ENCODE measurements at regions not wholly inside any gene's neighbourhood (a gene's known extent, or its start where the extent isn't known, plus 50 kb on each side); places are given as distances from the start of the nearest gene placed in this dataset.
A peak's percentile ranks its signal among the peaks of the same experiment; 100 is the strongest.

DNA sequence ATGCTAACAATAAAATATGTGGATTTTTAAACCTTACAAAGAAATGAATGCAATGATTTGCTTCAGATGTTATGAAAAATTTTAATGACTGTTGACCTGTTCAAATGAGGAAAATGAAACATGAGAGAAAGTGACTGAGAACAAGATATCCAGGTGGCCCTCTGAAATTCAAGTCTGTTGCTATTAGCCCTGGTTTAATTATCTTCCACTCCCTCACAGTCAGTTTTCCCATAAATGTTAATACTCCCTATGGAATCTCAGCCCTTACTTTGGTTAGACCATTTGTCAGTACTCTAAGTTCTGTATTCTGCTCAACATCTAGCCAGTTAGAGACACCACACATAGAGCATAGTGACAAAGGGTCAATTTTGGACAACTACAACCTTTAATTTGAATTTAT is 327.8 kb downstream of the PDGFC start:
- no peak for DNase-seq

DNA sequence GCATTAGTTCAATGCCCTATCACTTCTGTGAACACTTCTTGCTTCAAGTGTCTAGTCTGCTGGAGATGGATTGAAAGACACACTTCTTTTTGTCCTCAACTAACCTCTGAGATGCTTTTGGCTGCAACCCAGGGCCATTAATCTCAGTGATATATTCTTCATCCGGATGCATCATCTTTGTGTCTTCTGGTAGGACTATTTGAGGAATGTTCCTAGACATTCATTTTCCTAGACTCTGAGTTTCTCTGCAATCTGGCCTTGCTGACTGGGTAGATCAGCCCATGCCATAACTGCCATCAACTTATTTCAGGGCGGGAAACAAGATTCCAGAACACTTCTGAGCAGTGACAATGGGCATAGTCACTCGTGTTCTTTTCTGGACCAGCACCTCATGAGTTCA is 329.4 kb downstream of the PDGFC start:
- DNase-seq: no peak

- DNase-seq: no peak
Observed at GRCh38 chr4:156638925-156639605, 332.5 kb downstream of the PDGFC start.

DNA sequence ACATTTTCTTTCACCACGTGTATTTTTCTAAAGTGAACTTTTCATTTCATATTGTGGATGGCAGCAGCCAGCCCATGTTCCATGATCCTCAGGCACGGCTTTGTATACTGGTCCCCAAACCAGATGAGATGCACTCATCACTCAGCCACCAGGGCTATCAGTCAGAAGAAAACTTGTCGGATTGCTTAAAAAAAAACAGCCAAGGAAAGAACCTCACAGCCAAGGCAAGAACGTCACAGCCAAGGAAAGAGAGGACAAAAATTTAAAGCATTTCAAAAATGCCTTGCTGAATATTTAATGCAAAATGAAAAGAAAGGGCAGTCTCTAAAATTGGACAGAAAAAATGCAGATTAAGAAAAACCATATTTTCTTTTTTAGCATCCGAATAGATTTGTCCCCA is 333.3 kb downstream of the PDGFC start:
- no peak for DNase-seq

DNA sequence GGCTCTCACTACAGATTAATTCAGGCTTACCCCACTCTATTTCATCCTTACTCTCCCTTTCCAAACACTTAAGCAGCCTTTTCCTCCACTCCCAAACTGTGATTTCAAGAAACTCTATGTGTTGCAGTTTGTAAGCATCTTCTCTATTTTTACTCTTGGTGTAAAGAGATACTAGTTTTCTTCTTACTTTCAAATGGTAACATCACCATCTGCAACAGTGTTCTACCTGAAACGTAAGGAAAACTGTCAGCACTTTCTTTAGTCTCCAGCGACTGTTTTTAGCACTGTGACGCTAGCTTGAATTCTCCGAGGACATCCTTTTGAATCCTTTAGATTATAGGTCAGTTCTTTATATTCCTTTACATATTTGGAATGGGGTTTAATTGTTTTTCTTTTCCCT is 335.2 kb downstream of the PDGFC start:
- DNase-seq: no peak

DNA sequence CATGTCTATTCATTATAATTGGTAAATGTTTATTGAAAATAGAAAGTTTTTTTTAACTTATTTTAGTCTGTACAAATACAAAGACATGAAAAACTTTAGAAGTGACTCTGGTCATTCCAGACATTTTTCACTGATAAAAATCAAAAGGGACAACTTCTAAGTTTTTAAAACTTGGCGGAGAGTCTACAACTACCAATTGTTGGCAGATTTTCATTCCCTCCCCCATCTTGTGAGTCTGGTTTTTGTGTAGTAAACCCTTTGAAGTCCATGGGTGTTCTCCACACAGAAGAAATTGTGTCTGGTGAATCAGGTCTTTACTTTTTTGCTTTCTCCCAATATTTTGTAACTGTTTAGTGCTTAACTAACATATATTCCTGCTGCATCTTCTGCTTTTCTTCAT is 336.5 kb downstream of the PDGFC start:
- no peak for DNase-seq

DNA sequence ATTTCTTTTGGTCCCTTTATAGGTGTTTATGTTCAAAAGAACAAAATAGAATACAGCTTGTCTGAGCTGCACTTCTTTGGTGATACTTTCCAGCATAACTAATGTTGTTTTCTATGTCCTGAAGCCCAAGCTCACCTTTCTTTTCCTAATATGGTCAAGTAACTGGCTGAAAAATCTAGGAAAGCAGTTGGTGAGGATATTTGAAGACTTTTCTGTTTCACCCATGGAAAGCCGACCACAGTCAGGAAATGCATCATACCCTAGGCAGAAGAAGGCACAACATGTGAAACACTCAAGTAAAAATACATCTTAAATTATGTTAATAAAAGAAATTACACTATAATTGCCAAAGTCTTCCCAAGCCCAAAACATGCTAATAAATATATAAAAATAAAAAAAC is 337.0 kb downstream of the PDGFC start:
- no peak for DNase-seq

GRCh38 chr4:156633847-156634246 is 337.8 kb downstream of the PDGFC start:
- no peak for DNase-seq

DNA sequence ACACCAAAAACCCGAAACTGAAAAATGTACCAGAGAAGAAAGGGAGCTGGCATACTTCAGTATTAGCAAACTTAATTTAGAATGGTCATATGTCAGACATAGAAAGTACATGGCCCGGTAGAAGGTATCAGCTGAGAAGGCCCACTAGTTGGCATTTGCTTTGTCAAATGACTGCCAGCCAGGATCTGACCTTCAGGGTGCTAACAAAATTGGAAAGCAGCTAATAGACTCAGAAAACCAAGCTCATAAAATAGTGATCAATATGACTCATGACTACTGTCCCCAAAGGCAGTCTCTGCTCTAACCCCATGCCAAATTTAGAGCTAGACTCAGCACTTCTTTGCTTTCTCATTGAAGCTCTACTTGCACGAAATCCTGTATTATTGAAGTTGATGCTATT is 342.7 kb downstream of the PDGFC start:
- no peak for DNase-seq

- no peak for DNase-seq
Observed at GRCh38 chr4:156623376-156623775, 348.2 kb downstream of the PDGFC start.

- DNase-seq: no peak
Observed at GRCh38 chr4:156620786-156621185, 350.8 kb downstream of the PDGFC start.

- DNase-seq: no peak
Observed at GRCh38 chr4:156619154-156619934, 352.3 kb downstream of the PDGFC start.

DNA sequence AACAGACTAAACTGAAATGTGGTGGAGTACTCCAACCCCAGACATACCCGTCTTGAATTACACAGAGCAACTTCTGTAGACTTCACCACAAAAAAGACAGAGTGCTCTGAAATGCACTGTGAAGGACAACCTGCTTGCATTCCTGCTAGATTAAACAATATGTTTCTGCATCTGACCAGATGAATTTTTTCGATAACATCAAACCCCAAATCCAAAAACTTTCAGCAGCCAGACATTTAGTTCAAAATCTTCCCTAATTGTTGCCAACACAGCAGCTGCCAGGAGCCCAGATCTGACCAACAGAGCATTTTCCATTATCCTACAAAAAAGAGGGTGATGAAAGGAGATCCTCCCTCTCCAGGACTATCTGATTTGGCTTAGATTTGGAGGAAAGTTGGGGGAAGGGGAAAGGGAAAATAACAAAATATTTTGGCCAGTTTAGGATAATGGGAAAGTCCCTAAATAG is 356.5 kb downstream of the PDGFC start:
- no peak for DNase-seq

DNA sequence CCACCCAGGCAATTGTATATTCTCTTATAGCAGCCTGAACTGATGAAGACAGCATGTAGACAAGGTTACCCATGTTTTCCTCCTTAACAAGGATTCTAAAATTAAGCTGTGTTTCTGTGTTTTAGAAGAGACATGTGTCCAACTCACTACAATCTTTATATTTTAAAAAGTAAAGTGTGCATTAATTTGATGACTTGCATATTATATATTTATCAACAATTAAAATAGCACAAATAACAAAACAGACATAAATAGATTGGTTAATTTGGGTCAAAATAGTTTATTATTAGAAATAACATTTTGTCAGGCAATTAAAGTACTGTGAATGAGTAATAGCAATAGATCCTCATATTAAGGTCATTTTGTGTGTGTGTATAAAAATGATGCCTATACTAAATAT is 357.1 kb downstream of the PDGFC start:
- DNase-seq: no peak

- no peak for DNase-seq
Observed at GRCh38 chr4:156609421-156609820, 362.2 kb downstream of the PDGFC start.

DNA sequence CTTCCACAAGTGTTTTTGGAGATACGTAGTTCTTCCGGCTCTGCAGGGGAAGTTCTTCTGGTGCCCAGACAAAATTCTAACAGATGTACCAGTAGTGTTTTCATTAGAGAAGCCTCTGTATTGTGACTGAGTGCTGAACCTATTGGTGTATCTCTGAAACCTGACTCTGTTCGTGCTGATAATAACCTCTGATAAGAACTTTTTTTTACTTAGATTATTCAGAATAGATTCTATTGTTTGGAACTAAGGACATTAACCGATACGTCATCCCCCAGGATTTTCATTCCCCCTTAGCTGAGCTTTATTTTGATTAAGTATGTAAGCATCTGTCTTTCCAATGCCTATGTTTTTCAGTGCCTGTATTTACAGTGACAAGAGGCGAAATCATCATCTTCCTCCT is 362.9 kb downstream of the PDGFC start:
- DNase-seq: no peak

DNA sequence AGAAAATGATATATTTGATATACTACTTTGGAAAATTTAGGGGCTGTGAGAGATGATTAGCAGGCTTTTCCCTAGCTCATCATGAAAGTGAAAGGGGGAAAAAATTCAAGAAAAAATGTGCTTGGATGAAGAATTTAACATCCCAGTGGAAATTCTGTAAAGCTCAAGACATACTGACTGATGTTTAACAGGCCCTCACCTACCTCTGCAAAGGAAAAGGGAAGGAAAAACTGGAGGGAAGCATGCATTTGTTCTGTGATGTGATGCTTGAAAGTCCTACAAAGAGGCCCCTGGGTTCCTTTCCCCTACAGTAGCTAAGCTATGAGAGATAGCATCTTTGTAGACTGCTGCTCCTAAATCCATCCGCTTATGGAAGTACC is 364.1 kb downstream of the PDGFC start:
- DNase-seq: no peak

GRCh38 chr4:156606554-156607477 is 364.8 kb downstream of the PDGFC start:
- DNase-seq: no peak

GRCh38 chr4:156598138-156598681 is 373.4 kb downstream of the PDGFC start:
- DNase-seq: peak; percentile 40

- DNase-seq: no peak
Observed at GRCh38 chr4:156596706-156597329, 374.8 kb downstream of the PDGFC start.

GRCh38 chr4:156596026-156596425 is 375.6 kb downstream of the PDGFC start:
- no peak for DNase-seq

DNA sequence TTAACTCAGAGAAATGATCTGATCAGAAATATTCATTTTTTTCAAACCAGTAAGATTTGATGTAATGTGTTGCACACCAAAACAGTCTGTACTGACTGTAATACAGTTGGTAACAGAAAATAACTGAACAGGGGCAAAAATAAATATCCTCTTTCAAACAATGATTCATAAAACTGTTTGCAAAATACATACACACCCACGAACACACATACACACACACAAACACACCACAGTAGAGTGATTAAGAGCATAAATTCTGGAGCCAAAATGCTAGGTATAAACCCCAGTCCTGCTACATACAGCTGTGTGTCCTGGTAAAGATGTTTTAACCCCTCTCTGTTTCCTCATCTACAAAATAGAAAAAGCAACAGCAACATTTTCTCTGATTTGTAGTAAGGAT is 376.6 kb downstream of the PDGFC start:
- no peak for DNase-seq

DNA sequence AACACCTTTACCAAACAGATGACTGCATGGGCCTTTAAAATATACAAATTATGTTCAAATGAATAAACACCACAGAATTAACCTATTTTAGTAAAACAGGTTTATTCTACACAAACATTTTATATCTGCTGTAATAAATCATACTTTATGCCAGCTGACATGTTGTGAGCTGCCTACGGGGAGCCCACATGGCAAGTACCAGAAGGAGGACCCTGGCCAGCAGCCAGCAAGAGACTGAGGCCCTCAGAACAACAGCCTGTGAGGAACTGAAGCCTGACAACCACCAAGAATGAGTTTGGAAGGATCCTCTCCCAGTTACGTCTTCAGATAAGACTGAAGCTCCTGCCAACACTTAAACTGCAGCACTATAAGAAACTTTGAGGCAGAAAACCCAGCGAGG is 377.0 kb downstream of the PDGFC start:
- DNase-seq: no peak
